NAMALWA (cell line): ENCODE measurements at regions not wholly inside any gene's neighbourhood (a gene's known extent, or its start where the extent isn't known, plus 50 kb on each side); places are given as distances from the start of the nearest gene placed in this dataset.
"Not testable (repeated sequence)": the region's sequence is repeated elsewhere in the genome, so short reads cannot be mapped to it uniquely, and the experiment has no call there.

Experiments
- DNase-seq: peaks from one replicate; pipeline ENCODE4 v3.0.0-alpha.2; 2015; ENCODE audit warnings: low spot score

GRCh38 chr16:21363550-21364223 lies 85.6 kb upstream of the CRYM start:
- peak; percentile 69 for DNase-seq

DNA sequence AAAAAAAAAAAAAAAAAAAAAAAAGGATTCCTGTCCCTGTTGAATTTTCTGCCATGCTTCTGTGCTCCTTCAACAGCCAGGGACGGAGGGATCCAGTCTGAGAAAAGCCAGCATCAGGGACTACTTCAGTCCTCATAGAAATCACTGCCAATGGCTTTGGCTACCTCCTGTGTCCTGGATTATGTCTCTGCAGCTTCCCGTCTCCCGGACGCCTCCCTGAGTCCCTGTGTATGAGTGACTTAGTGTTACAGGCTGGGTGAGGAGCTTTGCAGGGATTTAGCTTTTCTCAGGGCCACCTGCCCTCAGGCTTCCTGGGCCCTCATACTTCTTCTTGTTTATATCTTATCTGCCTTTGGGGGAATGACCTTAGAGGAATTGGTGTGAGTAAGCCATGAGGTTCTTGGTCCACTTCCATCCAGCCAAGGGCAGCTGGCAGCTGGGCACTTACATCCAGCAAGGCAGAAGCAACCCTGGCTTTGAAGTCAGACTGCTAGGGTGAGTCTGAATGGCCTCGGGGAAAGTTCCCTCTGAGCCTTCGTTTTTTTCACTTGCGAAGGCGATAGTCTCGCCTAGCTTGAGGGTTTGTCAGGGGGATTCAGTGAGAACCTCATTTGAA lies 83.6 kb upstream of the CRYM start:
- peak; percentile 16 for DNase-seq

DNA sequence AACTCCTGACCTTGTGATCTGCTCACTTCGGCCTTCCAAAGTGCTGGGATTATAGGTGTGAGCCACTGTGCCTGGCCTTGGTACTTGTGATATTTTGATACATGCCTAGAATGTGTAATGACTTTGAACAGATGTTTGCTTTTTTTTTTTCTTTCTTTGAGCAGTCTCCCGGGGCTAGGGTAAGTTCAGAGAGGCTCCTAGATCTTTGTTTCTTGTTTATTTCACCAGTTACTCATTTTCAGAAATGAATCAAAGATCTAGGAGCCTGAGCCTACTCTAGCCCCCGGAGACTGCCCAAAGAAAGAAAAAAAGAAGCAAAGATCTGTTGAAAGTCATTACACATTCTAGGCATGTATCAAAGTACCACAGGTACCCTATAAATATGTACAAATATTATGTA lies 83.0 kb upstream of the CRYM start:
- peak; percentile 32 for DNase-seq

GRCh38 chr16:21359513-21359912 lies 81.4 kb upstream of the CRYM start:
- DNase-seq, result peak; percentile 58

DNA sequence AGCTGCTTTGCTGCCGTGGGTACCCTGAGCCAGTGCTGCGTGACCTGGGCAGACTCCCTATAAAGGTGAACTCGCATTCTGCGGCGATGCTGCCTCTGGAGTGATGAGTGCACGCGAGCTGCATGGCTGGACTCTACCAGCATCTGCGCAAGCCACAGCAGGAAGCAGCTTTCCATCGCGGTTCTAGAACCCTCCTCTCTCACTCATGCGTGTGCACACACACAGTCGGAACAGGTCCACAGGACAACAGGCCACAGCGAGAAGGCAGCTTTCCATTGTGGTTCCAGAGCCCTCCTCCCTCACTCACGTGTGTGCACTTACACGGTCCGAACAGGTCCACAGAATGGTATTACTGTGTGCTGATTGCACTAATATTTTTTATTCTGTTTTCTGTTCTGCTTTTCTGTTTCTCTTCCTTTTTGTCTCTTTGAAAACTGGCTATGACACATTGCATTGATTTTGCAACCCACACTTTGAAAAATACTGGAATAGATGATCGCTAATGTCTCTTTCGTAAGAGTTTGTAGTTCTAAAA lies 80.2 kb upstream of the CRYM start:
- DNase-seq, result peak; percentile 85

DNA sequence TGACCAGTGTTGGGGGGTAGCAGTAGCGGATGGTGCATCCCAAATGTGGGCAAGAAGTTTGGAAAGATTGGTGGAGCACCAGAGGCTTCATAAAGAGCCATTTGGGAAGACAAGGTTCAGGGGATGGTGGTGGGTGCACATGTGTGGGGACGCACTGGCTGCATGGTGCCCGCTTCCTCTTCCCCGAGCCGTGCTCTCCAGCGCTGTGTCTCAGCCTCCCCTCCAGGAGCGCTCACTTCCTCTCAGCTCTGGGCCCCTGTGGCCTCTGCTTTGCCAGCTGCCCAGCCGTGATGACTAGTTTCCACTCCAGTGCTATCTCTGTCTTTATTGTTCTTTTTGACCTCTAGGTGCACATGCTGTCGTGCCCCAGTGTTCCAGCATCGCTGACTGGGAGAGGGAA lies 78.2 kb upstream of the CRYM start:
- DNase-seq, result peak; percentile 66

GRCh38 chr16:21351433-21351832 lies 73.3 kb upstream of the CRYM start:
- not testable (repeated sequence) for DNase-seq

DNA sequence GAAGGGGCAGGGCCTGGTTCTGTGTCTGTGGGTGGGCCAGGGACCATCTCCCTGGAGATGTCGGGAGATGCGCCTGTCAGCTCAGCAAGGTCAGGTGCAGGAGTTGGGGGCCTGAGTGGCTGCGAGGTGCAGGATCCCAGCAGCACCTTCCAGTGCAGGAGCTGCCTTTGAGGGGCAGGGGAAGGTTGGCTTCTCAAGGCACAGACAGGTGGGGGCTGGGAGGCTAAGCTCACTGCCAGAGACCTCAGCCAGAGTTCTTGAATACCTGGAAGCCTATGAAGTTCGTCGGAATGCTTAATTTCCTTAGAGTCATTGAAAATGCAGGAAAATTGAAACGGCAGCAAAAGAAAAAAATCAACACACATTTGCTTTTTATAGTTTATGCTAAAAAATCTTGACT lies 72.8 kb upstream of the CRYM start:
- not testable (repeated sequence) for DNase-seq

GRCh38 chr16:21349336-21349735 lies 71.2 kb upstream of the CRYM start:
- DNase-seq, result not testable (repeated sequence)

DNA sequence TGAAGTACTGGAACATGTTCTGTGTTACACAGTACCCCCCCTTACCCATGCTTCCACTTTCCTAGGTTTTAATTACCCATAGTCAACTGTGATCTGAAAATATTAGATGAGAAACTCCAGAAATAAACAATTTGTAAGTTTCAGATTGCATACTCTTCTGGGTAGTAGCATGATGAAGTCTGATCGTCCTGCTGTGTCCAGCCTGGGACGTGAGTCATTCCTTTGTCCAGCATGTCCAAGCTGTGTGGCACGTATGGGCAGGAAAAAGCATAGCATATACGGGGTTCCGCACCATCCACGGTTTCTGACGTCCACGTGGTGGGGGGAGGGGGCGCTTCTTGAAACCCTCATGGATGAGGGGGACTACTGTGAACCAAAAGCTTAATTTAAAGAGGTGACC lies 70.7 kb upstream of the CRYM start:
- not testable (repeated sequence) for DNase-seq

DNA sequence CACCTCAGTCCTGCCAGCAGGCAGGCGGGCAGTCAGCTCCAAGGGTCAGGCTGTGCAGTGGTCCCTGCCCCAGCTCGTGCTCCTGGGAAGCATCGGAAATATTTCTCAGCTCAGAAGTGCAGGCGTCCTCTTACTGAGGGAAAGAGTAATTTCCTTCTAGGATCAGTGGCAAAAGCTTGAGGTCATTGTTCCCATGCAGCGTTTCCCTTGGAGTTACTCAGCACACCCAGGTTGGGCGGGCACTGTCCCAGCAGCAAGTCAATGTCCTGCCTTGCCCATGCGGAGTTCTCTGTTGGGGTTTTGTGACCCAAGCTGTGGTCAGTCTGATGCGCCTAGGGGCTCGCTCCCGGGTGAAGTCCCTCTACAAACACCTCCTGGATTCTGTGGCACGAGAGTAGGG lies 69.4 kb upstream of the CRYM start:
- not testable (repeated sequence) for DNase-seq

GRCh38 chr16:21346756-21347491 lies 68.8 kb upstream of the CRYM start:
- DNase-seq, result not testable (repeated sequence)

GRCh38 chr16:21344361-21344912 lies 66.3 kb upstream of the CRYM start:
- not testable (repeated sequence) for DNase-seq

DNA sequence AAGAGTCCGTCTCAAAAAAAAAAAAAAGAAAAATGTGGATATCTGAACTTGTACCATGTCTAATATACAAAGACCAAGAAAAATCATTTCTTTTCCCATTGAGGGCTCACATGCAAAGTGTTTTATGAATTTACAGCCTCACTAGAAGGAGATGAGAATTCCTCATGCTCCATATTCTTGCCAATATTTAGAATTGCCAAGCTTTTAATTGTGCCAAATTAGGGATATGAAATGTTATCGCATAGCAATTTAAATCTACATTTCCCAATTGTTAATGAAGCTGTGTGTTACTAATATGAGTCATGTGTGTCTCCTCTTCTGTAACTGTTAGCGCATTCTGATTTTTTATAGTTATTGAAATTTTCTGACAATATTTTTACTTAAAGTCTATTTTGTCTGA lies 63.0 kb upstream of the CRYM start:
- DNase-seq, result no peak

DNA sequence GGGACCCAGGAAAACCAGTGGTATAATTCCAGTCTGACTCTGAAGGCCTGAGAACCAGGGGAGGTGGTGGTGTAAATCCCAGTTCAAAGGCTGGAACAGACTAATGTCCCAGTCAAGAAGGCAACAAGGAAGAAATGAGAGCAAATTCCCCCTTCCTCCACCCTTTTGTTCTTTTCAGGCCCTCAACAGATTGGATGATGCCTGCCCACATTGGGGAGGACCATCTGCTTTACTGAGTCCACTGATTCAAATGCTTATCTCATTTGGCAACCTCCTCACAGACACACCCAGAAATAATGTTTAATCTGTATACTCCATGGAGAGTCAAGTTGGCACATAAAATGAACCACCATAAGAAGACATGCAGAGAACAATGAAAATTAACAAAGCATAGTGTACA lies 61.9 kb upstream of the CRYM start:
- DNase-seq, result no peak

GRCh38 chr16:21339269-21339641 lies 61.2 kb upstream of the CRYM start:
- DNase-seq, result no peak

DNA sequence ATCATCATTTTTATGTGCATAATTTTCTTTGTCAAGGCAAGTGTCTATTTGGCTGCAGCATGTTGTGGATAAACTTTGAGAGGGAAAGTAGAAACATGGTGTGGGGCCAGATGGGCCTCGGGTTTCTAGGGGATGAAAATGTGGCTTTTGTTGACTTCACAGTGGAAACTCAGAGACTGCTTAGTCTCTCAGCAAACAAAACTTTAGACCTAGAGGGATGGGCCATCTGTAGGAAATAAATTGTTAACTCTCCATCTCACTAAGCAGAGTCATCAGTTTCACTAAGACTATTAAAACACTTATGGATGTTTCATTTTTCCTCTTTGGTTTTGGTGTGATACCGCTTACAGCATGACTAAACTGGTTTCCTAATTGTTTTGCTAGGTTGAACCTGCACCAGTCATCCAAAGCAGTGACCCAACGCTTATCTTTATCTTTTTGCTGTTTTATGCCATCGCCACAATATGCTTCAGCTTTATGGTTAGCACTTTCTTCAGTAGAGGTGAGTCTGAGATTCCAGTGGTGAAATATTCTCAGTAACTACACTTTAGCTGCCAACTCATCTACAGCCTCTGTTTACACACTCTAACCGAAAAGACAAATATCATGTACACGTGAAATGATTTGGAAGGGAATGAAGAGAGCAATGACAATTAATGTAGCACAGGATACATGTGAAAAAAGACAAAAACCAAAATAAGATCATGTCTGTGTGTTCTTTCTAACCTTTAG lies 60.6 kb upstream of the CRYM start:
- no peak for DNase-seq

DNA sequence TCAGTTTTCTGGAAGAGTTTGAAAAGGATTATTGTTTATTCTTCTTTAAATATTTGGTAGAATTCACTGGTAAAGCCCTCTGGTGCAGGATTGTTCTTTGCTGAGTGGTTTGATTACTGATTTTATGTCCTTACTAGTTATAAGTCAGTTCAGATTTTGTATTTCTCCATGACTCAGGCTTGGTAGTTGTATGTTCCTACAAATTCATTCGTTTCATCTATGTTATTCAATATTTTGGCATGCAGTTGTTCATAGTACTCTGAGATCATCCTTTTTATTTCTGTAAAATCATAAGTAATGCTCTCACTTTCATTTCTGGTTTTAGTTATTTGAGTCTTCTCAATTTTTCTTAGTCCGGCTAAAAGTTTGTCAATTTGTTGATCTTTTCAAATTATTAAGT lies 58.1 kb upstream of the CRYM start:
- no peak for DNase-seq

GRCh38 chr16:21334188-21335146 lies 56.4 kb upstream of the CRYM start:
- DNase-seq, result not testable (repeated sequence)

DNA sequence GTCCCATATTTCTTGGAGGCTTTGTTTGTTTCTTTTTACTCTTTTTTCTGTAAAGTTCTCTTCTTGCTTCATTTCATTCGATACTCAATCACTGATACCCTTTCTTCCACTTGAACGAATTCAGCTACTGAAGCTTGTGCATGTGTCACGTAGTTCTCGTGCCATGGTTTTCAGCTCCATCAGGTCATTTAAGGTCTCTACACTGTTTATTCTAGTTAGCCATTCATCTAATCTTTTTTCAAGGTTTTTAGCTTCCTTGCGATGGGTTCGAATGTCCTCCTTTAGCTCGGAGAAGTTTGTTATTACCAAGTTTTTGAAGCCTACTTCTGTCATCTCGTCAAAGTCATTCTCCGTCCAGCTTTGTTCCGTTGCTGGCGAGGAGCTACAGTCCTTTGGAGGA lies 55.6 kb upstream of the CRYM start:
- not testable (repeated sequence) for DNase-seq
